HG03354 (cell line): ENCODE measurements at regions not wholly inside any gene's neighbourhood (a gene's known extent, or its start where the extent isn't known, plus 50 kb on each side); places are given as distances from the start of the nearest gene placed in this dataset.
A peak's percentile ranks its signal among the peaks of the same experiment; 100 is the strongest.

Experiments used
- ATAC-seq: cut with Tn5 transposase; IDR thresholded peaks from one replicate; pipeline ENCODE4 v1.9.1; 2021; ENCODE audit warnings: mild to moderate bottlenecking; ENCODE audit not compliant: unreplicated experiment, poor library complexity, severe bottlenecking

- ATAC-seq, result no peak
These were observed 371.6 kb downstream of the MCTP2 start for GRCh38 chr15:94602754-94603470.

- no peak for ATAC-seq
These were observed 374.9 kb downstream of the MCTP2 start for GRCh38 chr15:94606286-94606685.

DNA sequence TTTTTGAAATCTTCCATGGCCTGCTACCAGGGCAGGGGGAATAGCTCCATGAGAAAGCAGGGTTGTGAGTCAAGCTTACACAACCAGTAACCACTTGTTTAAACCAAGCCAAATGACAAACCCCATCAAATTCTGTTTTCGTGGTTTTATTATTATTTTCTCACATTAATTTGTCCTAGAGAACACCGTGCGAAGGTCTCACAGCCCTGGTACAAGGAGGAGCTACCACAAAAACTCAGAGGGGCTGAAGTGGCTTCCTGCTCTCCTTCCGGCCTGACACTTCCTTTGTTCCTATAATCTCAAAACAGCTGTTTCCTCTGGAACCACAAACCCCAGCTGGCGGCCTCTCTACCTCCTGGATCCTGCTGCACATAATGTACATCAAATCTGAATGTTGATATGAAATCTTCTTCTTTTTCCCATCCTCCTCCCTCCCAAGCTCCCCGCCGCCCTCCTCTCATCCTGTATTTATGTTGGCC is 375.9 kb downstream of the MCTP2 start:
- peak; percentile 38 for ATAC-seq

DNA sequence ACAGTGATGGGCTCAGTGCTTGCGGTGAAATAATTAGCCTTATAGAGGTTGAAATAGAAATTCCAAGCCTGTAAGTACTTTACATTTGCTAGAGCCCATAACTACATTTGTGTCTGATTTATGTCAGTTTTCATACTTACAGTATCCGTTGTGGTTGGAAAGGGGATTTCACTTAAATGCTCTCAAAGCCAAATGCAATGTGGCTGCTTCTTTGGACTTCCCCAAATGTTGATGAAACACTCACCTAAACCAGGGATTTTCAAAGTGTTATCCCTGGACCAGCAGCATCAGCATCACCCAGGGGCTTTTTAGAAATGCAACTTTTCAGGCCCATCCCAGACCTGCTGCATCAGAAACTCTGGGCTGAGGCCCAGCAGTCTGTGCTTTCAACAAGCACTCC is 378.7 kb downstream of the MCTP2 start:
- ATAC-seq, result peak; percentile 79

- peak; percentile 20 for ATAC-seq
These were observed 379.1 kb downstream of the MCTP2 start for GRCh38 chr15:94610485-94610884.

- ATAC-seq, result no peak
These were observed 380.3 kb downstream of the MCTP2 start for GRCh38 chr15:94611656-94612055.

- ATAC-seq, result no peak
These were observed 384.3 kb downstream of the MCTP2 start for GRCh38 chr15:94615688-94616087.

DNA sequence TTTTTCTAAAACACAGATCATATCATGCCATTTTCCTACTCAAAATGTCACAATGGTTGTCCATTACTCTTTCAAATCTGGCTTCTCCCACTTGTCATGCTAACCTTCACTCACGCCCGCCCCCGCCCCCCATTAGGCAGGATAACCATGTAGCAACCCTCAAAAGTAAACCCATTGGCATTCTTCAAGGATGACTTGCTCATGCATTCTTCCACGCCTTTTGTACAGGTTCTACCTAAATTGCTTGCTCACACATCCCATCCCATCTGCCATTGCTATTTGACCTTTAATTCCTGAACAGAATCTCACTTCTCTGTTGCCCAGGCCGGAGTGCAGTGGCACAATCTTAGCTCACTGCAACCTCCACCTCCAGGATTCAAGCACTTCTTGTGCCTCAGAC is 389.3 kb downstream of the MCTP2 start:
- no peak for ATAC-seq

DNA sequence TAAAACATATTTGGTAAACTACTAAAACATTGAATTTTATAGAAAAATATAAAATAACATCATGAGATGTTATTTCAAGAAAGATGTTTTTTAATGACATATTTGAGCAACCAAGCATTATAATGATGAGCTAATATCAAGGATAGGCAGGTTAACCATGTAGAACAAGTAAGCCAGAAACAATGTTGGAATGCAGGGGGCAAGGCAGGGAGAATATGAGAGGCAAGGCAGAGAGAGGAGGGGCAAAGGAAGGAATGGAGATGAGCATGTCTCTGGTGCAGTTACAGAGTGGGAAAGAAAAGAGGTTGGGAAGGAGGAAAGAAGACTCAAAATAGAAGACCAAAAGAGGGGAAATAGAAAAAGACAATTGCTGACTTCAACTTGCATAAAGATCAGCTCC is 390.4 kb downstream of the MCTP2 start:
- no peak for ATAC-seq

DNA sequence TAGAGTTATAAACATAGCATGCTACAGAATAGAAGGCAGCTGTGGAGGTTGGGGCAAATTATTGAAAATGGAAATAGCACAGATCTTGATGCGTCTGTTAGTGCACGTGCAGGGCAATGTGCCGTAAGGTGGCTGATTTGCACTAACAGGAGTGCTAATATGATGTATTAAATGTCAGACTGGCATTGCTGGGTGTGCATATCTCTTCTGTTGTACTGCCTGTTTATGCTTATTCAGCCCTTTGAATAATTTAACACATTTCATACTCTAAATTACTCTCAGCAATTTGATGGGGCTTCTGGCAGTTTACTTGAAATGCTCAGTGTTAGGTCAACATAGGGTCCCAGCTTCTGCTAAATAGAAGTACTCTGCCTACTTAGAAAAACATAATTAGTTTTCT is 395.6 kb downstream of the MCTP2 start:
- ATAC-seq, result no peak

DNA sequence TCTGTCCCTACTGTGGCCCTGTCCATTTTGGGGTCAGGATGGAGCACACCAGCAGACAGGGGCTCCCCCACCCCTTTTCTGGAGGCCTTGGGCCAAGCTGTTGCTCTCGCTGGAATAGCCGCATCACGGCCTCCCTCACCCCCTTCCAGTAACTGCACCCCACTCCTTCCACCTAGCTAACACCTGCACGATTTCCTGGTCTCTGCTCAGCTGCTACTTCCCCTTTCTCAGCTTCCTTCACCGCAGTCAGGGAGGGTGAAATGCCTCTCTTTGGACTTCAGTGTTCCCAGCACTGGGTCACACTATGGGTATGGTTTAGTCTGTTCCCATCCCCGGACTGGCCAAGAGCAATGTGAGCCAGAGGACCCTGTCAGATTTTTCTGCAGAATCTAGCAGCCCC is 400.2 kb downstream of the MCTP2 start:
- peak; percentile 78 for ATAC-seq

DNA sequence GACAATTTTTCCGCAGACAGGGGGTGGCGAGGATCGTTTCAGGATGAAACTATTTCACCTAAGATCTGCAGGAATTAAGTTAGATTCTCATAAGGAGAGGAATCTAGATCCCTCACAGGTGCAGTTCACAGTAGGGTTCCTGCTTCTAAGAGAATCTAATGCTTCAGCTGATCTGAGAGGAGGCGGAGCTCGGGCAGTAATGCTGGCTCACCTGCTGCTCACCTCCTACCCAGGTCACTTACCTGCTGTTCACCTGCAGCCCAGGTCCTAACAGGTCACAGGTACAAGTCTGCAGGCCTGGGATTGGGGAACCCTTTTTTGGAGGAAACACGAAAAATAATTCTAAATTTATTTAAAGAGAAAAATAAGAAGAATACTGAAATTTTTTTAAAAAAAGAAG is 406.8 kb downstream of the MCTP2 start:
- no peak for ATAC-seq

- no peak for ATAC-seq
These were observed 408.3 kb downstream of the MCTP2 start for GRCh38 chr15:94639701-94640100.

DNA sequence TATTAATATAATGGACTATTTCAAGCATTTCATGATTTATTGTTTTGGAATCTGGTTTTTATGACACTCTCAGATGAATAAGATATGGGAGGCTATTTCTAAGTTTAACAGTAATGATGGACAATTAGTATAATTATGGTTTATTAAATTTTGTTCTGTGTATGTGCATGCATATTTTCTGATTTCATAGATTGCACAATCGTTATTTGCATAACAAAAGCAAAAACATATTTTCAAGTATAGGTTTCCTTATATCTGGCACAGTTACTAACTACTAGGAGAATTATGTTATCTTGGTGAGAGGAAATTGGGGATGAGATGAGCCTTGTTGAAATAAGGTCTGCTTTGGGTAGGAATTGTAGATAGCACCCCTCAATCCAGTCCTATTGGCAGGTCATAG is 413.1 kb downstream of the MCTP2 start:
- no peak for ATAC-seq

GRCh38 chr15:94653071-94653470 is 421.7 kb downstream of the MCTP2 start:
- no peak for ATAC-seq

DNA sequence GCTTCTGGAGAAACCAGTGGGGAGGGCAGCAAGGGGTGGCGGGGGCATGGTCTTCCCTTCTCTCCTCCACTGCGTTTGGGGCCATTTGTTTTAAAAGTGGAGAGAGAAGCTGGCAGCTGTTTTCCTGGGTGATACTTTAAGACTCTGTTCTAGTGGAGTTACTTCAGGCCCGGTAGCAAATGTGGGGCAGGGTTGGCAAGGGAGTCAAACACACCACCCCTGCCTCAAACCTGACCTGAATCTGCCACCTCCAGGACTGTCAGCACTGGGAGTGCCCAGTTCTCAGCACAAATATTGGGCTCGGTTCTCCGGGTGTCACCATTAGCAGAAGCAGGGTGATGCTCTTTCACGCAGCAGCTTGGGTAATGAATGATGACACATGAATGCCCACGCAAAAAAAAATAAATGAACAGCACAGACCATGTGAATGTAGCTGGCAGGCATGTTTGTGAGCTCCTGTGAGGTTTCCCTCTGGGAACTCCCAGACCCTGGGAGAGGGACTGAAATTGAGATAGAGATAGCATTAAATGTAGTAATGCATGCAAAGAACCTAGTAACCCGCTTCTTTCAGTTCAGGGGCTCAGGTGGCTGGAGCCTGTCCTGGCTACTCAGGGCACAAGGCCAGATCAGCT is 424.0 kb downstream of the MCTP2 start:
- ATAC-seq, result no peak

- no peak for ATAC-seq
These were observed 434.5 kb downstream of the MCTP2 start for GRCh38 chr15:94665676-94666441.

- no peak for ATAC-seq
These were observed 435.2 kb downstream of the MCTP2 start for GRCh38 chr15:94666553-94666952.

DNA sequence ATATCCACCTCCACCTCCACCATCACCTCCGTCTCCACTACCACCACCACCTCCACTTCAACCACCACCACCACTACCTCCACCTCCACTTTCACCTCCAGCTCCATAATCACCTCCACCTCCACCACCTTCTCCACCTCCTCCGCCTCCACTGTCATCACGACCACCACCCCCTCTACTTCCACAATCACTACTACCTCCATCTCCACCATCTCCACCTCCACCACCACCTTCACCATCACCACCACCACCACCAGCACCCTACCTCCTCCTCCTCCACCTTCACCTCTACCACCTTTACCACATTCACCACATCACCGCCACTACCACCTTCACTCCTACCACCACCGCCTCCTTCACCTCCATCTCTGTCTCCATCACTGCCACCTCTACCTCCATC is 435.7 kb downstream of the MCTP2 start:
- ATAC-seq, result no peak

DNA sequence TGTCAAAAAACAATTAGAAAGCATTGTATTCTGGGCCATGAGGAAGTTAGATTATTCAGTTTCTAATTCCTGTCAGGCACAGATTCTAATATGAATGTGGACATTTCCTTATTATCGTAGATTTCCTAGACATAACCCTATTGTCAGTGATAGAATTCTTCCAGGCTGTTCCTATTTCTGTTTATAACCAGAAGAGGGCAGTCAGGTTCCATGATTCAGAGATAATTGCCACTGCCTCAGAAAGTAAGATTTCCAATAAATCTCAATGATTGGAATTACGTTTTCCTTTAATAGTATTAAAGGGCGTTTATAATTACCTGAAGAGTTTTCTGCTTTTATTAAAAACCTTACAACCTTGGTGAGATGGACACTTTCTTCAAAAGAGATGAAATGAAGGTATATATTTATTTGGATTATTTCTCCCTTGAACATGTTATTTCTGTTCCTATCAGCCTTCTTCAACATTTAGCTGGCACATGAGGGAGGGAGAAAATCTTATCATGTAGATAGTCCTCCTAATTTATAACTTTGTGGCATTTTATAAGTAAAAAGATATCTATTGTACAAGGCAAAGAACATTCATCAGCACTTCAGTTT is 439.2 kb downstream of the MCTP2 start:
- no peak for ATAC-seq
